AG04450 (cell line): ENCODE measurements at regions not wholly inside any gene's neighbourhood (a gene's known extent, or its start where the extent isn't known, plus 50 kb on each side); places are given as distances from the start of the nearest gene placed in this dataset.

Experiments used
- CTCF ChIA-PET: fragments of 300-600, 350-600 bp; formaldehyde crosslinking; extraction: SDS; loops from one replicate; lab custom pipeline; 2022; ENCODE audit warnings: antibody characterized with exemption, inconsistent platforms; lab: Charles Lee
- POLR2A ChIA-PET: fragments of 350-600 bp; formaldehyde crosslinking; extraction: SDS; loops from one replicate; lab custom pipeline; 2021; ENCODE audit warnings: antibody characterized with exemption, inconsistent platforms; lab: Yijun Ruan, JAX
- DNase-seq: peaks from one replicate; pipeline ENCODE4 v3.0.0-alpha.2; 2011; ENCODE audit warnings: low read depth, low spot score
- H3K27ac ChIP-seq: one replicate; pipeline ENCODE4 v1.5.1; 2012; ENCODE audit warnings: low read depth, low read length, control low read depth
- H3K27me3 ChIP-seq: one replicate; pipeline ENCODE4 v1.6.0; 2012; ENCODE audit warnings: low read length; ENCODE audit not compliant: control insufficient read depth, insufficient read depth
- H3K4me3 ChIP-seq: 2 replicates; pipeline ENCODE4 v1.5.1; 2011; ENCODE audit warnings: mild to moderate bottlenecking, low read depth, low read length, control low read depth
- H3K9me3 ChIP-seq: 2 replicates; pipeline ENCODE4 v1.5.1; 2012; ENCODE audit warnings: low read length; ENCODE audit not compliant: control insufficient read depth, insufficient read depth
- TF ChIP-seq, protein P1 (sequence below): IDR thresholded peaks from 2 replicates; pipeline ENCODE4 v1.5.1; 2011; ENCODE audit warnings: low read depth, low read length, control low read depth, inconsistent platforms

DNA sequence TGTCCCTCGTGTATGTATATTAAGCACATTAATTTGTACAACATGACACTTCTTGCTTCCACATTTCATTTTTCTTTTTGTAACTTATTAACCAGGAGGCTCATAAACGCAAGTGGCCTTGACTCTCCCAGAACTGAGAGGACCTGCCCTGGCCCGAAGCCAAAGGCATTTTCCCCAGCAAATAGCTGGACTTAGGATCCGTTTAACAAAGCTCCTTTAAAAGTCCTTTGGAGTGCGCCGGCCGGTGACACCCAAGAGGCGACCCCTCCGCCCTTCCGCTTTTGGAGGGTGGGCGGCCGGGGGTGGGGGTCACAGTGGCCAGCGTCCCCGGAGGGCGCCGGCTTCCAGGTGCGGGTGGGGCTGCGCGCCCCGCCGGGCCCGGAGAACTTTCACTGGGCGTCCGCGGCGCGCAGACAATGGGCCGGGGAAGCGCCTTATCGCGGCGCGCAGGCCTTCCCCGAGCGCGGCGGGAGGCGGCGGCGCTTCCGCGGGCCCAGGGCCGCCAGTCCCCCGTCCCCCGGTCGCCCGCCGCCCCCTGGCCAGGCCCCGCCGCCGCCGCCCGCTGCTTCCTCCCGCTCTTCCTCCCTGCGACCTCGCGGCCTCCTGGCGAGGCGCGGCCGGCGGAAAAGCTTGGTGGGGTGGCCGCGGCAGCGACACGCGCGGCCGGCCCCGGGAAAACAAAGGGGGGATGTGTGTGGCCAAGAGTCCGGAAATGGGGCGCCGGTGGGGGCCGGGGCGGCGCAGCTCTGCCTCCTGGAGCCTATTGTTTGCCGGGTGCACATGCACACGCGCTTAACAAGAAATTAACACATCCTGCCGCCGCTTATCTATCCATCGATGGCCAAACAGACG is 613.4 kb downstream of the MCTP2 start:
- POLR2A ChIA-PET: interaction anchor here (0.7 kb wide), 1 partner anchor 921 kb away, joined by 4 read pairs; no protein-coding TSS in a partner anchor
- TF ChIP-seq, protein P1, sequence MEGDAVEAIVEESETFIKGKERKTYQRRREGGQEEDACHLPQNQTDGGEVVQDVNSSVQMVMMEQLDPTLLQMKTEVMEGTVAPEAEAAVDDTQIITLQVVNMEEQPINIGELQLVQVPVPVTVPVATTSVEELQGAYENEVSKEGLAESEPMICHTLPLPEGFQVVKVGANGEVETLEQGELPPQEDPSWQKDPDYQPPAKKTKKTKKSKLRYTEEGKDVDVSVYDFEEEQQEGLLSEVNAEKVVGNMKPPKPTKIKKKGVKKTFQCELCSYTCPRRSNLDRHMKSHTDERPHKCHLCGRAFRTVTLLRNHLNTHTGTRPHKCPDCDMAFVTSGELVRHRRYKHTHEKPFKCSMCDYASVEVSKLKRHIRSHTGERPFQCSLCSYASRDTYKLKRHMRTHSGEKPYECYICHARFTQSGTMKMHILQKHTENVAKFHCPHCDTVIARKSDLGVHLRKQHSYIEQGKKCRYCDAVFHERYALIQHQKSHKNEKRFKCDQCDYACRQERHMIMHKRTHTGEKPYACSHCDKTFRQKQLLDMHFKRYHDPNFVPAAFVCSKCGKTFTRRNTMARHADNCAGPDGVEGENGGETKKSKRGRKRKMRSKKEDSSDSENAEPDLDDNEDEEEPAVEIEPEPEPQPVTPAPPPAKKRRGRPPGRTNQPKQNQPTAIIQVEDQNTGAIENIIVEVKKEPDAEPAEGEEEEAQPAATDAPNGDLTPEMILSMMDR: peak; percentile 2; the same call in 1 of the 2 replicates
- Histone ChIP-seq H3K27me3 (no peaks in the 10 kb centered on the region), H3K27ac (no peak overlapping the region), H3K4me3 (peak overlapping the region; percentile 38), H3K9me3 (peaks cover 7% of the 10 kb centered on the region)
- CTCF ChIA-PET: interaction anchor here (0.6 to 1.3 kb wide), 2 partner anchors 8 to 1747 kb away, joined by 3 read pairs; no protein-coding TSS in a partner anchor
- DNase-seq: no peak

DNA sequence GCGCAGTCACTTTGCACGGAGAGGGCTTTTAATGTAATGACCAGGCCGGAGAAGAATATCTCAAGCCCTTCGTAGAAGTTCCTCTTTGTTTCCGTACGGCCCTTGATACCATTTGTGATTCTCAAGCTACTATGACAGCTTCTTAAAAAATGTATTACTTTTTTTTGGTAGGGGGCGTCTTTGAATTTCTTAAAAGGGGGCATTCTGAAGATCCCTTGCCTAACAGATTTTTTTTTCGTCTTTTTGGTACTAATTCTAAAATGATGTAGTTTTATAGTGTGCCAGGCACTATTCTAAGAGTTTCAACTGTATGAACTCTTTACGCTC is 614.0 kb downstream of the MCTP2 start:
- TF ChIP-seq, protein P1: no peak
- Histone ChIP-seq H3K4me3 (peak overlapping the region; percentile 38), H3K27ac (no peak overlapping the region), H3K9me3 (peaks cover 7% of the 10 kb centered on the region), H3K27me3 (no peaks in the 10 kb centered on the region)
- ChIA-PET CTCF (no interaction called here), POLR2A (interaction anchor here (0.7 kb wide), 1 partner anchor 921 kb away, joined by 4 read pairs; no protein-coding TSS in a partner anchor)
- DNase-seq: no peak

DNA sequence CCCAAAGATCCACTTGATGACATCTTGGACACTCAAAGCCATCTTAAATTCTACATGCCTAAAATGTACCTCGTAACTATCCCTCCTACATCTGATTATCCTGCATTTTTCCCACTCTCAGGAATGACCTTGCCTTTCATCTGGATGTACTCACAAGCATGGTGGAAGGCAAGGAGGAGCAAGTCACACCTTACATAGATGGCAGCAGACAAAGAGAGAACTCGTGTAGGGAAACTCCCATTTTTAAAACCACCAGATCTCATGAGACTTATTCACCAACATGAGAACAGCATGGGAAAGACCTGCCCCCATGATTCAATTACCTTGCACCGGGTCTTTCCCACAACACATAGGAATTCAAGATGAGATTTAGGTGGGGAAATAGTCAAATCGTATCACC is 616.0 kb downstream of the MCTP2 start:
- TF ChIP-seq, protein P1: no peak
- CTCF ChIA-PET: no interaction called here
- Histone ChIP-seq H3K4me3 (no peak overlapping the region), H3K9me3 (no peaks in the 10 kb centered on the region), H3K27me3 (no peaks in the 10 kb centered on the region), H3K27ac (no peak overlapping the region)
- no peak for DNase-seq
- POLR2A ChIA-PET: no interaction called here

DNA sequence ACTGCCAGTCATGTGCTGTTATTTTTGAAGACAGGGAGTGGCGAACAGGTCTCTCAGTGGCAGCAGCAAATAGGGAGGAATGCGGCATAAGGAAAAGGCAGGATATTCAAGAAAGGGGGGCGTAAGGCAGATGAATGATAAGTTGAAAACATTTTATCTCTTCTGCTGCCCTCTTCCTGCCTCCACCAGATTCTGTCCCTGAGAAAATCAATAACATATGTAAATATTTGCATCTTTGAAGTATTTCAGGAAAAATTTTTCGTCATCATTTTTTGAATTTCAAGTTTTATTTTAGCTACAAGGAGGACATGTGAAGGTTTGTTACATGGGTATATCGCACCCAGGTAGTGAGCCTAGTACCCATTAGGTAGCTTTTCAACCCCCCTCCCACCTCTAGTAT is 616.7 kb downstream of the MCTP2 start:
- Histone ChIP-seq H3K9me3 (no peaks in the 10 kb centered on the region), H3K27me3 (no peaks in the 10 kb centered on the region), H3K27ac (no peak overlapping the region), H3K4me3 (no peak overlapping the region)
- CTCF ChIA-PET: interaction anchor here (0.6 kb wide), 1 partner anchor 318 kb away, joined by 3 read pairs; no protein-coding TSS in a partner anchor
- POLR2A ChIA-PET: no interaction called here
- DNase-seq: no peak
- TF ChIP-seq, protein P1: no peak

DNA sequence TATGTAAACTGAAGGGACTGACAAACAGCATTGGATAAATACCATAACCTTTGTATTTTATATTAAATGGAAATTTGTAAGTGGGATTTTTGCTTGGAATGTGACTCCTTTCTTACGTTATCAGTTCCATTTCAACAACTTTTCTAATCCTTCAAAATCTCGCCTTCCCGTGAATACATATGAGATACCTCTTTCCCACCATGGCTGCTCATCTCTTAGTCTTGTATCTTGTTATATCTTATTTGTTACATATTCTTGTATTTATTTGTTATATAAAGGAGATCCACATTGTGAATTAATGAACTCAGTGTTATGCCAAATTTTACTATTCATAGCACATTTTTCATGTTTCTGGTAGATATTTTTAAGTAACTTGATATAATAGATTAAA is 623.7 kb downstream of the MCTP2 start:
- Histone ChIP-seq H3K27ac (no peak overlapping the region), H3K27me3 (no peaks in the 10 kb centered on the region), H3K4me3 (no peak overlapping the region), H3K9me3 (peaks cover 13% of the 10 kb centered on the region)
- no peak for DNase-seq
- TF ChIP-seq, protein P1: no peak
- ChIA-PET POLR2A (no interaction called here), CTCF (no interaction called here)
